Stomach (tissue), 4 donors: ENCODE measurements at regions not wholly inside any gene's neighbourhood (a gene's known extent, or its start where the extent isn't known, plus 50 kb on each side); places are given as distances from the start of the nearest gene placed in this dataset.
"Not testable (repeated sequence)": the region's sequence is repeated elsewhere in the genome, so short reads cannot be mapped to it uniquely, and the experiment has no call there.

Source experiments
- POLR2A ChIP-seq, 4 donors: fragments of 450-650 bp; IDR thresholded peaks; one replicate each; pipeline ENCODE4 v1.6.1; 2016; ENCODE audit warnings: antibody characterized with exemption in 4 of 4, control low read depth in 2 of 4, mild to moderate bottlenecking in 1 of 4, moderate library complexity in 1 of 4
- POLR2AphosphoS5 ChIP-seq, 3 donors: sonication (generic); formaldehyde crosslinking; IDR thresholded peaks; one replicate each; pipeline ENCODE4 v1.6.1; 2016; ENCODE audit warnings: antibody characterized with exemption in 3 of 3
- TF ChIP-seq, protein P1 (sequence below), 7 experiments: fragments of 450-650 bp in 4 of 7; fragments of 200-600 bp in 3 of 7; sonication (generic) in 3 of 7; IDR thresholded peaks; one replicate each; pipeline ENCODE4 v1.5.1; 2016 to 2019; ENCODE audit warnings: antibody characterized with exemption in 7 of 7, control low read depth in 2 of 7, mild to moderate bottlenecking in 1 of 7

- TF ChIP-seq, protein P1, sequence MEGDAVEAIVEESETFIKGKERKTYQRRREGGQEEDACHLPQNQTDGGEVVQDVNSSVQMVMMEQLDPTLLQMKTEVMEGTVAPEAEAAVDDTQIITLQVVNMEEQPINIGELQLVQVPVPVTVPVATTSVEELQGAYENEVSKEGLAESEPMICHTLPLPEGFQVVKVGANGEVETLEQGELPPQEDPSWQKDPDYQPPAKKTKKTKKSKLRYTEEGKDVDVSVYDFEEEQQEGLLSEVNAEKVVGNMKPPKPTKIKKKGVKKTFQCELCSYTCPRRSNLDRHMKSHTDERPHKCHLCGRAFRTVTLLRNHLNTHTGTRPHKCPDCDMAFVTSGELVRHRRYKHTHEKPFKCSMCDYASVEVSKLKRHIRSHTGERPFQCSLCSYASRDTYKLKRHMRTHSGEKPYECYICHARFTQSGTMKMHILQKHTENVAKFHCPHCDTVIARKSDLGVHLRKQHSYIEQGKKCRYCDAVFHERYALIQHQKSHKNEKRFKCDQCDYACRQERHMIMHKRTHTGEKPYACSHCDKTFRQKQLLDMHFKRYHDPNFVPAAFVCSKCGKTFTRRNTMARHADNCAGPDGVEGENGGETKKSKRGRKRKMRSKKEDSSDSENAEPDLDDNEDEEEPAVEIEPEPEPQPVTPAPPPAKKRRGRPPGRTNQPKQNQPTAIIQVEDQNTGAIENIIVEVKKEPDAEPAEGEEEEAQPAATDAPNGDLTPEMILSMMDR (IDR thresholded peaks at IDR 0.05), result not testable (repeated sequence)
- TF ChIP-seq POLR2AphosphoS5, POLR2A (IDR thresholded peaks at IDR 0.05): not testable (repeated sequence)
Measured at GRCh38 chr7:118869141-118869540, 644.6 kb downstream of the ANKRD7 start.
